HG03521 (cell line): ENCODE measurements at regions not wholly inside any gene's neighbourhood (a gene's known extent, or its start where the extent isn't known, plus 50 kb on each side); places are given as distances from the start of the nearest gene placed in this dataset.

Source experiments
- ATAC-seq: cut with Tn5 transposase; IDR thresholded peaks from one replicate; pipeline ENCODE4 v1.9.1; 2021; ENCODE audit warnings: mild to moderate bottlenecking, moderate library complexity; ENCODE audit not compliant: unreplicated experiment

DNA sequence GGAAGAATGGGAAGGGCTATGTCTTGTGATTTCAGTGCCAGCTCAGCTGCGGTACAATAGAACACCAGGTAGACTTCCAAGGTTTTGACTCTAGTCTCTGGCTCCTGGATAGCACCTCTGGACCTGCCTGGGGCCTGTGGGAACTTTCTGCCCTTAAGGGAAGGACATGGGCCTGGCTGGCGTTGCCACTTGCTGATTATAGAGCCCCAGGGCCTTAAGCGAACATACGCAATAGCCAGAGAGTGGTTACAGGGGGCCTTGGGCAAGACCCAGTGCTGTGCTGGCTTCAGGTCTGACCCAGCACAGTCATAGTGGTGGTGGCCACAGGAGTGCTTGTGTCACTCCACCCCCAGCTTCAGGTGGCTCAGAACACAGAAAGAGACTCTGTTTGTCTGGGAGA, 131.1 kb upstream of the COL21A1 start:
- ATAC-seq, result no peak

DNA sequence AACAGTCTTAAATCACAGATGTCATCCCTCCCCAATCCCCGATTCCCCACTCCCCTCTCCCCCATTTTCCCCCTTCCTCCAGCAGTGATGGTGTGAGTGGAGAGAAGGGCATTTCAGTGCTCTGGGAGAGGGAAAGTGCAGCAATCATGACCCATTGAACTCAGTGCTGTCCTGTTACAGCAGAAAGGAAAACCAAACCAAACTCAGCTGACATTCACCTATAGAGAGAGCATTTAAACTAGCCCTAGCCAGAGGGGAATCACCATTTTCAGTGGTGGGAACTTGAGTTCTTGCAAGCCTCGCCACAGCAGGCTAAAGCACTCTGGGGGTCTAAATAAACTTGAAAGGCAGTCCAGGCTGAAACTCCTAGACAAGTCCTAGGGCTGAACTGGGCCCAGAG, 129.9 kb upstream of the COL21A1 start:
- no peak for ATAC-seq

DNA sequence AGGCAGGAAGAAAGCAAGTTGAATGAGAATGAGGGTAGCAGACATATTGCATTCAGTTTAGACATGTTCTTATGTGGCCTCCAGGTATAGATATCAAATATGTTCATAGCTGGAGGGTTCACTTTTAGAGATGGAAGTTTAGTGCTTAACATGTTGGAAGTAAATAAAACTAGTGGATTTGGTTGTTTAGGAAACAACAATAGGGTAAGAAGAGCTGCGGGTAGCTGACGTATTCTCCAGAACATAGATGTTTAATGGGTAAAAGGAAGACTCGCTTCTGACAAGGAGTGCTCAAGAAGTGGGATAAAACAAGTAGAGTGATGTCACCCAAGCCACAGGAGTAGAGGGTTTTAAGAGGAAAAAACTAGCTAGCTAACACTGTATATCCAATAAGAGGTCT, 128.4 kb upstream of the COL21A1 start:
- ATAC-seq, result no peak

DNA sequence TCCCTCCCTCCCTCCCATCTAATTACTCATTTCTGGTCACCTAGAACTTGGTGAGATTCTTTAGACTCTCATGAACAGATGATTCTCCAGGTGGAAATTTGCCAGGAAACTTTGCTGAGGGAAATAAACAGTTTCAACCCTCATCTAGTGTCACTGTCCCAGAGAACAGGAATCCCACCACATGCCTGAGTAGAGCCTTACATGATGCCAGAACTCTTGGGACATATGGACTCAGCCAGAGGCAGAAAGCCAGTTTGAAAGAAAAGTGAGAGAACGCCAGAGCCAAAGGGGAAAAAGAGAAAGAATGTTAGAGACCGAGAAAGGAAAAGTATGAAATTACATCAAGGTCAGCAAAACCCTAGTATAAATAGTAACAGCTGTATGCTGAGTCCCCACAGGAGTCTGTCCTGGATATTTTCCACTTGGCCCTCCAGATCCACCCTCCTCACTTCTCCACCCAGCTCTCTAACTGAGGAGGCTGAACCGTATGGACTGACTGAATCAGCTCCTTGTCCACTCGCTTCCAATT, 127.5 kb upstream of the COL21A1 start:
- no peak for ATAC-seq

DNA sequence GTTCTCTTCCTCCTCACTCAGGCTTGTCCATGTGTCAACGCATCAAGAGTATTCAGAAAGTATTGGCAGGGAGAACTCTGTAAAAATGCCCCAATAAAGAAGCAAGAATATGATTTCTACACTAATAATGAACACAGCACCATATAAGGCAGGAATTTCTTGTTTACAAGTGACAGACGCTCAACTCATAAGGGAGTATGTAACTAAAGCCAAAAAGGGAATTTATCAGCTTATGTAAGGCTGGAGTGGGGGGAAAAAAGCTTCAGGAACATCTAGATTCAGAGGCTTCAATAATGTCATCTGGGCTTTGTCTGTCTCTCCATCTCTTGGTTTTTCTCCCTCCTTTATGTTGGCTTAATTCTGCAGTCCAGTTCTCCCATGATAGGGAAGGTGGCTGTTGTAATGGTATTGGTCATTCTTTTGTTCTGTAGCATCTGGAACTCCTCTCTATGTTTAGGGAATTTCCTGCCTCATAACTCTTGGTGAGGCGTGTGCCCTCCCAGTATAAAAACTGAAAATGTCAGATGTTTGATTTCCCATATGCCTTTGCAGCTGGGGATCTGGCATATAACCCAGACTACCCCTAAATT, 125.1 kb upstream of the COL21A1 start:
- ATAC-seq, result no peak

DNA sequence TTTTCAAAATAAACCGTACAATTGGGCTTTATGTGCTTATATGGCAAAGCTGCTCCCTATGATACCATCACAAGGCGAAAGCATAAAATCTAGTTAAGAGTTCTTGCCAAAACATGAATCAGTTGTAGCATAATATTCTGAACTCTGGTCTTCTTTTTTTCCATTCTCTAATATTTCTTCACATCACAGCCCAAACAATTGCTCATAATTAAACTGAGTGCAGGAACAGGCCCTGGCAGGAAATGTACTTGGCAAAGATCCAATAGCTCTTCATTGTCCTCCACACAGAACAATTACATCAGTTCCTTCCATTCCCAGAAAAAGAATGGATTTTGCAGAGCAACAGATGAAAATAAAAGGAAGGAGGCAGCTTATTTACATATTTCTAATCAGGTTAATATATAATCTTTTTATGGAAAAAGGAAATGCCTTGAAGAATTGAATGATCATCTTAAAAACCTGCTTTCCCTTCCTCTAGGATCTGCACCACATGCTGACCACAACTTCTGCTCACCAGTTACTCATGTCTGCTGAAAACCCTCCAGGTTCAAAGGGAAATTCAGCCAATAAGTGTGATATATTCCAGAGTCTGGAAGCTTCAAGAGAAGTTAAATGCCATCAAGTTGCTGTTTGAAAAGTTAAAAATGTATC, 123.3 kb upstream of the COL21A1 start:
- peak; percentile 51 for ATAC-seq

DNA sequence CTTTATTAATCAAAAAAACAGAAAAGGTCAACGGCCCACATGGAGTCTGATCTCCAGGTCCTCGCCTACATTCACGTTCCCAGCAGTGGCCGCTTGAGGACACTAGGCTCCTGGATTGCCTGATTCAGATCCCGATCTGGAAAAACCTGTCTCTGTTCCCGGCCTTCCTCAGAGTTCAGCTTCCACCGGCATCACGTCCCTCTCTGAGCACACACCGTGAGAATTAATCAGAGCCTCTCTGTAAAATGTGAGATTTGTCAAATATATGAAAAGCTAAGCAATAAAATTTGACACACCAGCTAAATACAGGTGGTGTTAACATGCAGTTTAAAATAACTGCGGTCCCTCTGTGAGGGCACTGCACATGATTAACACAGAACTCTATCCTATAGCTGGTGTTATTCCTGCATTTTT, 122.8 kb upstream of the COL21A1 start:
- ATAC-seq, result no peak

DNA sequence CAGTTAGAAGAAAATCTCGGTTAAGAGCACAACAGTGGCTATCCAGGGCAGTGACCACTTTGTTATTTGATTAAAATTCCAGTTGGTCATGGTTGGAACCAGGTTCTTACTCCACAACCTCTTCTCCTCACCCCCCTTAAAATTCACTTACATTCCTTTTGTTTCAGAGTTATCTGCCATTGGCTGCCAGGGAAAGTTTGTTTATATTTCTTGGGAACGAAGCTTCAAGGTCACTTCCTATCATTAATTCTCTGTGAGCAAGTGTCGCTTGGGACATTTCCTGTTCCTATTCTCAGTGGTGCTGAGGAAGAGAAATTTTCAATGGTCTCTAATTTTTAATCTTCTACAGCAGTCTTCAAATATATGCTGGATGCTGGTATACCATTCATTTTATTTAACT, 121.1 kb upstream of the COL21A1 start:
- ATAC-seq, result no peak

DNA sequence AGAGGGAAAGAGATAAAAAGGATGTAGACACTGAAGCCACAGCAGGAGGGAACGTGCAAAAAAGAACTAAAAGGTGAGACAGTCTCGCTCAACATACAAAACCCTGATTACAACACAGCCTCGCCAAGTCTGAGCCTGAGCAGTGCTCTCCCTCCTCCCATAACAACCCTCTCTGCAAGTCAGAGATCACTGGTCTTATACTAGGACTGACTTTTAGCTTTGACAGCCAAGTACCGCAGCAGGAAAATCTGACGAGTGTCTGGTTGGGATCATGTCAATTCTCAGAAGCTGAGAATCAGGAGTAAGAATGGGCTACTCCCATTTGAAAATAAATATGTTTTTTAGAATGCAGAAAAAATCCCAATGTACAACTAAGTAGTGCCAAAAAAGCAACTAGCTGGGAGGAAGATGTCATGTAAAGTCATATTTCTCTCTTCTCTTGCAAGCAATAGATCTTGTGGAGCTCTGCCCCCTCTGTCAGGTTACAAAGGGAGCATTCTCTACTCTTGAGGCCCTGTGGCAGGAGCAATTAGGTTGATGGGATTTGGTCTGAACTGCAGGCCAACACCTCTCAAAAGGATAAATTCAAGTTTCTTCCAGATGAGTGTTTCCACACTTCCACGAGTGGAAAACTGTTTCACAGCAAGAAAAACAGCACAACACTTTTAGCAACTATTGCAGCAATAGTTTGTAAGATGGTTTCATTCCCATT, 118.9 kb upstream of the COL21A1 start:
- no peak for ATAC-seq

DNA sequence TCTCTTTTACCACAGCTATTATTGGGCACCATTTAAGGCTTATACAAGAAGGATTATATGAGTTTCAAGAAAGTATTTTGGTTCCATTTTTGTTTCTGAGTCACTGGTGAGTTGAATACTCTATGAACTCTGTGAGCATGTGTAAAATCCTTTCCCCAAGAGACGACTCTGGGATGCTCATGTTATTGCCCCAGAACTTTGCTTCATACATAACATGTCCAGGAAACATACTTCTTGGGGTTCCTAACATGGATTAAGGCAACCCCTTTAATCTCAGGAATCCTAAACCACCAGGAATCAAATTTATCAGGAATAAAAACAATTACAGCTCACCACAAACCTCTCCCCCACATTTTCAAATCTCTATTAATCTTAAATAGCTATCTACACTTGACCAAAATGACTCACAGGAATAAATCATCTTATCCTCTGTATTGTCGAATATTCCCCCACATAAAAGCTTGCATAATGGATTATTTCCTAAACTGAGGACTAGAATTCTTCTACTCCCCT, 117.5 kb upstream of the COL21A1 start:
- no peak for ATAC-seq

DNA sequence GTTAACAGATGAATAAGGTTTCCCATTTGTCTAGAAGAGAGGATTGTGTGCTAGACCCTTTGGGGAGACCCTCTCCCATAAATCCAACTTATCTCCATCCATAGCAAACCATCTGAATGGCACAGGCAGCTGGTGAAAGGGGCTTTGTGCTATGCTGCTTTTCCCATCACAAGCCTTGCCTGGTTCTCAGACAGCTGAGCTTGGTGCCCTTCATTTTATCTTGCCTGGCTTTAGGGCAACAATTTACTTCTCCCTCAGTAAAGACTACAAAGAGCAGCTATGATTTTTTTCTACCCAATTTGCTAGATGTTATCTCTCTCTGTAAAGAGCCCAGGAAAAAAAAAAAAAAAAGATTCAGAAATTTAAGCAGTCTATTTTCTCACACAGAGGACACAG, 117.0 kb upstream of the COL21A1 start:
- ATAC-seq, result no peak

DNA sequence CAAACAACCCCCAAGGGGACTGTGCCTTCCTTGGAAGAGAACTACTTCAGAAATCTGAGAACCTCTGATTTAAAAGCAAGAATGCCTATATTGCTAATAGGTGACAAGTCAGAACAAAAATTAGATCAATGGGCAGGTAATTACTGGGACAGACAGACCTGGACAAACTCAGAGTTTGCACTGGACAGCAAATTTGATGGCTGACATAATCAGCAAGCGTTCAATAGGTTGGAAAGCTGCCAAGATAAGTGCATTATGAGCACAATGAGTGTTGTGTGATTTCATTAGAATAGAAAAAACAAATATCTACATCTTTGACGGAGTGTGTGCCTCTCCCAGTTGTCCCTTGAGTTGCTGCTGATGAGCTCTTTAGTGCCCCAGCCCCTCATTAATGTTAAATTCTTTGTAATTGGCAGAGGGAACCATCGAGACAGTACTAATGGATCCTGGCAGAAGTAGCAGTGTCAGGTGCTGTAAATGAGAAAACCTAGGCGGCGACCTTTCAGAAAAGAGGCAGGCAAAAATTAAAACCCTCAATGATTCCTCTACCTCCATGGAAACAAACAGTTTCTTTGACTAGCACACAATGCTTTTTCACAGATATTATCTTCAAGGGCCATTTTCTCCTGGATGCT, 116.5 kb upstream of the COL21A1 start:
- no peak for ATAC-seq

DNA sequence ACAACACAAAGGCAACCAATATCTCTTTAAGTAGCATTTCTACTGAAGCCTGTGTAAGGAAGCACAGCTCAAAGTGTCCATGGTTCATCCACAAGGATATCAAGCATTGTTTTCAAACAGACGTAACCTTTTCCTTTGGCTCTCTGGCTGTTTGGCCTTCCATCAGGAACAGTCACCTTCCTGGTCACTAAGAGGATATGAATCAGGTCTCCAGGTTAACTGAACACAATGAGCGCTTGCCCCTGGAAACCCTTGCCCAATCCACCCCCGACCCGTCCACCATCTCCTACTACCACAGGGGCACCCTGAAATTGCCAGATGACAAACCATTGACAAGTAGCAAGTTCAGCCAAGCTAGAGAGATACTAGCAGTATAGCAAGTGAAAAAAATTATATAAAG, 114.4 kb upstream of the COL21A1 start:
- ATAC-seq, result no peak

DNA sequence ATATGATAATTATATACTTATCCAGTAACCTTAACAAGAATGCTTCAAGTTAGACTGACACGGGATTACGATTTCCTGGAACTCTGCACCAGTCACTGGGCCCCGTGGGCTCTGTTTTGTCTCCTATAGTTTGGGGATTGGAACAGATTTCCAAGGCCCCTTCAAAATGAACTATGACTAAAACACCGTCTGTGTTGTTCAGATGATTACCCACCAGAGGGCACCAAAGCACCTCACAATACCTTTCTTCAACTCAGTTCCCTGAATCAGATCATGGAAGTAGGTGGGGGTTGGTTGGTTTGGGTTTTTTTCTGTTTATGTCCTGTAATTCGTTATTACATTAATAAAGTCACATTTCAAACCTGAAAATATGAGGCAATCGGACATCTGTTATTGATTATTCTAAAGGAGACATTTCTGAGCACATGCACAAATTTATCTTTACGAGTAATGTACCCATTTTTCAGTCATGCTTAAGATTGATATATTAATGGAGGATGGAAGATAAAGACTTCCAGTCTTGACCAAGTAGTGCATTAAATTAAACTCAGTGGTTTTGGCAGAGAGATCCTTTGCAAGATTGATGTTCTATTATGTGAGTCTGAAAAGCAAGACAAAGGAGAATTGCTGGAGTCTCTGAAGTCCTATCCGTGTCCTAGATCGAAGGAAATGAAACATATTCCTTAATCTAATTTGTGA, 112.0 kb upstream of the COL21A1 start:
- ATAC-seq, result peak; percentile 73

DNA sequence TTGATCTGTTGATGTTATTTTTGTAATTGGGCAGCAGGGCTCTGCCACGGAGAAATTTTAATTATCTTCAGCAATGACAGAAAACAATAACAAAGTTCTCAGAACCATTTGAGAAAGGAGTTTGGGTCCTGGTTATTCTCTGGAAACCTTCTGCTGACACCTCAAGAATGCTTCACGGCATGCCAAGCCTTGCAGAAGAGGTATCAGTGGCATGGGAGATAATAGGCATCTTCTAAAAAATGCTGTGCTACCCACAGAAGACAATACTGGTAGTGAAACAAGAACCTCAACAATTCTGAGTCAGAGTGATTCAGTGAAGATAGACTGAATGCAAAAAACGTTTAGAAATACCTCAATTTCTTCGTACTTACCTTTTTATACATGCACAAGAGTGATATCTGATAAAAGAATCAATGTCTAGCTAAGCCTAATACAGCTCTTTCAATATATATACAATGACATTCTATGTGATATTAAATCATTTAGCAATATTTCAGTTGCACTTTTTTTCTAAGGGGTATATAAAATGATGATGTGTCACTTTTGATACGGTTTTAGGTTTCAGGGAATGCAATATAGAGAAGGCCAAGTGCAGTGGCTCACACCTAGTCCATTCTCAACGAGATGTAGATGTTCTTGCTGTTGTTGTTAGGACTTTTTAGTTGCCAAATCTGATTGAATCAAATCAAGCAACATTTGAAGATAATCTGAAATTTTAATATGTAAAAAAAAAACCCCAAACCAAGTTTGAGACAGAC, 110.4 kb upstream of the COL21A1 start:
- no peak for ATAC-seq

DNA sequence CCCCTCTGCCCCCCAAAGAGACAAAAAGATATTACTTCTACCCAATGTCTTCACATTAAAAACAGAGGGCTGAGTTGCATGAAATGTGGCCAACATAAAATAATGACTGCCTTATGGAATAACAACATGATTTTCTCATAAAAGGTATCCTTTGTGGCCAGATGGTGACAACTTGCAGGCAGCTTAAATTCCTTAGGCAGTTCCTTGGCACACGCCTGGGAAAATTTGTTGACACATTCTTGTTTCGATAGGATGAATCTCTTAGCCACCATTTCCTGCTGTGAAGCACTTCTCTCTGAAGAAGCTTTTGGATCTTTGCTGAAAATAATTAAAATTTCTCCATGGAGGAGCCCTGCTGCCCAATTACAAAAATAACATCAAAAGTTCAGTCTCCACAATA, 109.0 kb upstream of the COL21A1 start:
- ATAC-seq, result no peak

DNA sequence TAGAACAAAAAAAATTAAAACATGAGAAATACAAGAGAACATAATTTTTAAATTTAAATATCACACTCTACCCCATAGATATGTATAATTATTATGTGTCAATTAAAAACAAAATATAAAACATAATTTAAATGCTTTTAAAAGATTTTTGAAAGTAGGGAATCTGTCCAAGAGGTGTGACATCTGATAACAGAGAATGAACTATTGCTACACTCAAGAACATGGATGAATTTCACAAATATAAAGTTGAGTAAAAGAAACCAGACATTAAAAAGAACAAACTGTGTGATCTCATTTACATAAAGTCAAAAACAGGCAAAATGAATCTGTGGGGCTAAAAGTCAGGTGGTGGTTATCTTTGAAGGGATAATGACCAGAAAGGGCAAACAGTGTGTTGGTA, 106.5 kb upstream of the COL21A1 start:
- ATAC-seq, result no peak

DNA sequence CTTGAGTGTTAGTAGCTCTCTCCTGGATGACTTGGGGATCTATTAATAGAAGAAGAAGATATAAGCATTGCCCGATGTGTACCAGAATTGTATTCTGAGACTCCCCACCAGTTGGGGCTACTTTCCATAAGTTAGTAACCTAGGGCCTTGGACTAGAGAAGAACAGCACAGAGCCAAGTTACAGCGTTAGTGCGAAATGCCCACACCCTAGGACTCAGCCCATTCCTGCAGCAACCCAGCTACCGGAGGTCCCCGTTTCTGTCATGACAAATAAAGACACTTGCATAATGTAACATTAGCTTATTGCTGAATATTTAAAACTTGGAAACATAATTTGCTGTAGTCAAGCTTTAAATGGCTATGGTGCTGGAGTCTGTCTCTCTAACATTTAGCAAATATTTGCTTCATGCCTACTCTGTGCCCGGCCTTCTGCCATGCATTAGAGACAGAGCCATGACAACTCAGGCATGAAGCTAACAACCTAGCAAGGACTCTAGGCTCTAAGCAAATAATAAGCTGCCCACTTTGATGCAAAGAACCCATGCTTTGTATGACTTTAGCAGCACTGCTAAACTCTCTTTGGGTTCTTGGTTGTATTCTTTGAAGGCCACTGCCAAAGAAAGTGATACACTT, 103.4 kb upstream of the COL21A1 start:
- no peak for ATAC-seq

DNA sequence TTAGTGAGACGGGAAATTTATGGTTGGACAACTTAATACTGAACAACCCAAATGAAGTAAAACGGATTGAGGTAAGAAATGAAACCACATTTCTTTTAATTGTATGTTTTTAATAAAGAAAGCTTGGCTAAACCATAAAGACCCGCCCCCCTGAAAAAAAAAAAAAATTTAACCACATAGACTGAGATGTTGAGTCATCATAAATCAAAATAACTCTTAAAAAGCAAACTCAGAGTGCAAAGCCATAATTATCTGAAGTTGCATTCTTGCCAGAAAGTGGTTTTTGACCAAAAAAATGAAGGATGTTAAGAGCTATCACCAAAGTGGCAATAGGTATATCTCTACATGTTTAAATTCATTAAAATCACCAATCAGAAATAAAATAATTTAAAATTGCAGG, 101.8 kb upstream of the COL21A1 start:
- no peak for ATAC-seq

DNA sequence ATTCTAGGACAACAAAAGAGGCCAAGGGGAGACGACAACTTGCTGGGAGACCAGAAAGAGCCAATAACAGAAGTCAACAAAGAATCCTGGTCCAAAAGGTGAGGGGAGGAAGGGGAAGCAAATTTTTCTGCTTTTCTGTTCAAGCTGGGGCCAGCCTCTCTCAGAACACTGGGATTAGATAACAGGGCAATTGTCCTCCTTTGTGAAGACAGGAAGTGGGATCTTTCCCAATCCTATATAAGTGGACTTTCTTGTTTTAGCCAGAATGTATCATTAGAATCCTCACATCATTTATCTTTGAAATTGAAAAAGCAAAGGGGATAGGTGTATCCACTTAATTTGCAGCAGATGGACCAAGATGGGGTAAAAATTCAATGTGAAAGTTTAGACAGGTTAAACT, 101.2 kb upstream of the COL21A1 start:
- no peak for ATAC-seq
